Fibroblast of lung (primary cell): ENCODE measurements at regions not wholly inside any gene's neighbourhood (a gene's known extent, or its start where the extent isn't known, plus 50 kb on each side); places are given as distances from the start of the nearest gene placed in this dataset.
"Not testable (repeated sequence)": the region's sequence is repeated elsewhere in the genome, so short reads cannot be mapped to it uniquely, and the experiment has no call there.

ENCODE experiments used
- DNase-seq, 2 donors: peaks; one replicate each; pipeline versions ENCODE4 v3.0.0 to v3.0.0-alpha.2; 2010; ENCODE audit warnings: low read depth in 2 of 2
- H2AFZ ChIP-seq: 2 replicates; pipeline ENCODE4 v1.5.1; 2012; ENCODE audit warnings: low read length, control low read depth, inconsistent platforms
- H3K27ac ChIP-seq: 2 replicates; pipeline ENCODE4 v1.5.1; 2011; ENCODE audit warnings: low read length, control low read depth; ENCODE audit not compliant: insufficient read depth
- H3K27me3 ChIP-seq: 2 replicates; pipeline ENCODE4 v1.5.1; 2011; ENCODE audit warnings: mild to moderate bottlenecking, low read length; ENCODE audit not compliant: control insufficient read depth, insufficient read depth
- H3K36me3 ChIP-seq: 2 replicates; pipeline ENCODE4 v1.5.1; 2011; ENCODE audit warnings: low read length; ENCODE audit not compliant: control insufficient read depth, insufficient read depth
- H3K4me1 ChIP-seq: 2 replicates; pipeline ENCODE4 v1.5.1; 2011; ENCODE audit warnings: low read length; ENCODE audit not compliant: control insufficient read depth, insufficient read depth; ENCODE audit errors: extremely low read depth
- H3K4me2 ChIP-seq: 2 replicates; pipeline ENCODE4 v1.5.1; 2011; ENCODE audit warnings: low read length, control low read depth; ENCODE audit not compliant: insufficient read depth; ENCODE audit errors: extremely low read depth
- H3K4me3 ChIP-seq, 4 experiments: fragments of 200-600 bp in 1 of 4; sonication (generic) in 1 of 4; replicated peaks in 1 of 4; 2 replicates each; pipeline ENCODE4 v1.5.1; 2011 to 2016; ENCODE audit warnings: low read length in 4 of 4, low read depth in 3 of 4, mild to moderate bottlenecking in 3 of 4, control low read depth in 2 of 4, inconsistent platforms in 1 of 4, mixed read lengths in 1 of 4; ENCODE audit not compliant: insufficient read depth in 1 of 4; ENCODE audit errors: control extremely low read depth in 1 of 4
- H3K79me2 ChIP-seq: 2 replicates; pipeline ENCODE4 v1.5.1; 2012; ENCODE audit warnings: mild to moderate bottlenecking, low read length, inconsistent platforms; ENCODE audit not compliant: control insufficient read depth, insufficient read depth
- H3K9ac ChIP-seq: 2 replicates; pipeline ENCODE4 v1.5.1; 2011; ENCODE audit warnings: mild to moderate bottlenecking, low read length, control low read depth; ENCODE audit not compliant: insufficient read depth
- H3K9me3 ChIP-seq: 2 replicates; pipeline ENCODE4 v1.5.1; 2012; ENCODE audit warnings: low read depth, low read length; ENCODE audit not compliant: control insufficient read depth, insufficient read depth
- H4K20me1 ChIP-seq: 2 replicates; pipeline ENCODE4 v1.5.1; 2011; ENCODE audit warnings: low read length; ENCODE audit not compliant: control insufficient read depth, insufficient read depth; ENCODE audit errors: extremely low read depth
- EZH2 ChIP-seq: IDR thresholded peaks from 2 replicates; pipeline ENCODE4 v1.5.1; 2012; ENCODE audit warnings: low read length, control low read depth, mild to moderate bottlenecking; ENCODE audit errors: missing control alignments
- TF ChIP-seq, protein P1 (sequence below), 2 donors: IDR thresholded peaks in 1 of 2; conservative IDR thresholded peaks in 1 of 2; 1 replicate in 1 of 2; 2 replicates in 1 of 2; pipeline ENCODE4 v1.5.1; 2011 to 2012; ENCODE audit warnings: low read length in 2 of 2, control low read depth in 1 of 2, inconsistent platforms in 1 of 2, low read depth in 1 of 2, mild to moderate bottlenecking in 1 of 2

DNA sequence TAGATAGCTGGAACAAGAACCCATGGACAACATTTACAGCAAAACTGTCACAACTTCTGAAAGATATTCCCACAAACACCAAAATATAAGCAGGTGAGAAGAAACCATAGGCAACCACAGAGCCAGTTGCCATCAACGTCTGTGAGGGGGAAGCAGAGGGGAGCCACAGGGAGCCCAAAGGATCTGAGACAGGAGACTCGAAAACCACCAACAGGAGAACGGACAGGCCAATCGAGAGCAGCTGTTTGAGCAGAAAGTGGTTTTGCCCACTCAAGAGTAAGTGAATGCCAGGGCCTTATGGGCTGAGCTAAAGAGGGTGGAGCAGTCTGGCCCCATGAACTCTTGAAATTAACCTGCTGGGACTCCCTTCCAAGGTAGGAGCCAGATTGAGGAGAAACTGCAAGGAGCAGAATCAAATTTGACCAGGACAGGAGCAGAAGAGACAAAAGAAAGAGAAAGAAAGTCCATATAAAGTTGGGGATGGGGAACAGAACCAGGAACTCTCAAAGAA, 195.4 kb downstream of the ANKRD60 start:
- no peaks in the 10 kb centered on the region for H3K27me3 ChIP-seq
- no peaks in the 10 kb centered on the region for H3K36me3 ChIP-seq
- H3K9me3 ChIP-seq, result no peaks in the 10 kb centered on the region
- H4K20me1 ChIP-seq, result no peaks in the 10 kb centered on the region
- DNase-seq, result no peak
- no peak overlapping the region for H2AFZ ChIP-seq
- no peak for TF ChIP-seq EZH2
- TF ChIP-seq, protein P1, sequence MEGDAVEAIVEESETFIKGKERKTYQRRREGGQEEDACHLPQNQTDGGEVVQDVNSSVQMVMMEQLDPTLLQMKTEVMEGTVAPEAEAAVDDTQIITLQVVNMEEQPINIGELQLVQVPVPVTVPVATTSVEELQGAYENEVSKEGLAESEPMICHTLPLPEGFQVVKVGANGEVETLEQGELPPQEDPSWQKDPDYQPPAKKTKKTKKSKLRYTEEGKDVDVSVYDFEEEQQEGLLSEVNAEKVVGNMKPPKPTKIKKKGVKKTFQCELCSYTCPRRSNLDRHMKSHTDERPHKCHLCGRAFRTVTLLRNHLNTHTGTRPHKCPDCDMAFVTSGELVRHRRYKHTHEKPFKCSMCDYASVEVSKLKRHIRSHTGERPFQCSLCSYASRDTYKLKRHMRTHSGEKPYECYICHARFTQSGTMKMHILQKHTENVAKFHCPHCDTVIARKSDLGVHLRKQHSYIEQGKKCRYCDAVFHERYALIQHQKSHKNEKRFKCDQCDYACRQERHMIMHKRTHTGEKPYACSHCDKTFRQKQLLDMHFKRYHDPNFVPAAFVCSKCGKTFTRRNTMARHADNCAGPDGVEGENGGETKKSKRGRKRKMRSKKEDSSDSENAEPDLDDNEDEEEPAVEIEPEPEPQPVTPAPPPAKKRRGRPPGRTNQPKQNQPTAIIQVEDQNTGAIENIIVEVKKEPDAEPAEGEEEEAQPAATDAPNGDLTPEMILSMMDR (conservative IDR thresholded peaks at IDR 0.05 in 1 of 2, IDR thresholded peaks at IDR 0.05 in 1 of 2; ENCODE audit: low read depth in 1 of 2, low read length in 2 of 2), result no peak
- H3K79me2 ChIP-seq, result no peaks in the 10 kb centered on the region
- no peaks in the 10 kb centered on the region for H3K4me1 ChIP-seq
- no peak overlapping the region for H3K27ac ChIP-seq
- H3K9ac ChIP-seq, result no peak overlapping the region
- no peak overlapping the region for H3K4me2 ChIP-seq
- no peak overlapping the region for H3K4me3 ChIP-seq

DNA sequence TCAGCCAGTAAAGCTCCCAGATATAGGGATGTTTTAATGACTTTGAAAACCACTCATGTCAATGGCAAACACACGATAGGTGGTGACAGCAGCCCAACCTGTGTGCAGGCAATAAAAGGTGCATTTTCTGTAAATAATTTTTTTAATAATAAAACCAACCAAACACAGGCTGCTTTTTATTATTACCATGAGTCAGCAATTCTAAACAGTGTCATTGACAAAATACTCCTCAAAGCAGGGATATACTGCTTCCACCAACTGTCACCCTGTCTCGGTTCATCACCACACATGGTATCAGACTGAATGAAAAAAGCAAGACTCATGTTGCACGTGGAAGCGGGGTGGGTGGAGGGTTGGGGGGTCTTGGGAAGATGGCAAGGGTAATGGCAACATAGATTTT, 195.9 kb downstream of the ANKRD60 start:
- no peaks in the 10 kb centered on the region for H3K36me3 ChIP-seq

DNA sequence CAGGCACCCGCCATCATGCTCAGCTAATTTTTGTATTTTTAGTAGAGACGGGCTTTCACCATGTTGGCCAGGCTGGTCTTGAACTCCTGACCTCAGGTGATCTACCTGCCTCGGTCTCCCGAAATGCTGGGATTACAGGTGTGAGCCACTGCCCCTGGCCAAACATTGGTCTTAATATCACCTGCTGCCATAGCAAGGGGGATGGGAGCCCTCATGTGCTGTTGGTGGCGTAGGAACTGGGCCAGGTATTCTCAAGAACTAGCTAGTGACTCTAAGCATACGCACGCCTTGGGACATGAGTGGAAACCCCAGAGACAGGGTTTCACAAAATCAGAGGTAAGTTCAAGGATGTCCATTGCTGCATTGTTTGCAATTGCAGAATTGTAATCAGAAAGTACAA, 197.1 kb downstream of the ANKRD60 start:
- not testable (repeated sequence) for DNase-seq, H3K27ac ChIP-seq, H3K9ac ChIP-seq, H2AFZ ChIP-seq, H3K4me2 ChIP-seq, H3K9me3 ChIP-seq, H3K79me2 ChIP-seq, H4K20me1 ChIP-seq, H3K36me3 ChIP-seq, H3K4me3 ChIP-seq, H3K4me1 ChIP-seq, H3K27me3 ChIP-seq

More for the DNA sequence above, 195.9 kb downstream of the ANKRD60 start:
- H3K27me3 ChIP-seq, result no peaks in the 10 kb centered on the region
- H3K9ac ChIP-seq, result no peak overlapping the region
- no peak overlapping the region for H3K4me3 ChIP-seq
- no peak overlapping the region for H3K4me2 ChIP-seq
- TF ChIP-seq EZH2, result no peak
- TF ChIP-seq, protein P1 (conservative IDR thresholded peaks at IDR 0.05 in 1 of 2, IDR thresholded peaks at IDR 0.05 in 1 of 2; ENCODE audit: low read depth in 1 of 2, low read length in 2 of 2), result no peak
- H4K20me1 ChIP-seq, result no peaks in the 10 kb centered on the region
- no peaks in the 10 kb centered on the region for H3K79me2 ChIP-seq
- H3K4me1 ChIP-seq, result no peaks in the 10 kb centered on the region
- DNase-seq, result no peak
- H3K9me3 ChIP-seq, result no peaks in the 10 kb centered on the region
- no peak overlapping the region for H3K27ac ChIP-seq
- H2AFZ ChIP-seq, result no peak overlapping the region
